ENCODE measurements at regions not wholly inside any gene's neighbourhood (a gene's known extent, or its start where the extent isn't known, plus 50 kb on each side); places are given as distances from the start of the nearest gene placed in this dataset.
A peak's percentile ranks its signal among the peaks of the same experiment; 100 is the strongest.
"Not testable (repeated sequence)": the region's sequence is repeated elsewhere in the genome, so short reads cannot be mapped to it uniquely, and the experiment has no call there.

DNA sequence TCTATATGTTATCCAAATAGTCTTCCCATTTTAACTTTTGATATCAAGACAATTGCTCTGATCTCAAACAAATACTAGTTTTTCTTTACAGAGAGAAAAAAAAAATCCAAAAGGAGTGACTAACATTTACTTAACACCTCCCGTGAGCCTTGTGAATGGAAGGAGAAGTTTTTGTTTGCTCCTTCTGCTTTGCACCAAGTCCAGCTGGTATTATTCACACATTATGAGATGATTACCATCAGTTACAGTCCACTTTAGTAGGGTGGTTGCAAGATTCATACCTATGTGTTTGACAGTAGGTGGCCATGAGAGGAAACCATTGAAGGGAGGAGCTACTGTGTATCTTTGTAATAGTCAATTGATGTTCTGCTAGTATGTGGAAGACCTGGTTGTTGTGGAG is 443.4 kb upstream of the ZP4 start:
- DNase-seq: no peak

DNA sequence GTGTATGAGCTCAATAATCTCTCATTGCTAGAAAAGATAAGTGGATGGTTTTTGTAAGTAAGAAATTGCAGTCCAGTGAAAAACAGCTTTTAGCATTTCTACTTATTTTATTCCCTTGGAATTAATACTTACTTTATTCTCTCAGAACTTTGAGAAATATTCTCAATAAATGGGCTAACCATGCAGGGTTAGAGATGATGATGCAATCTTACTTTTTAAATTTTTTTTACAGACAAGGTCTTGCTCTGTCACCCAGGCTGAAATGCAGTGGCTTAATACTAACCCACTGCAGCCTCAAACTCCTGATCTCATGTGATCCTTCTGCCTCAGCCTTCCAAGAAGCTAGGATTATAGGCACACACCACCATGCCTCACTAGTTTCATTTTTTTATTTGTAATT is 440.8 kb upstream of the ZP4 start:
- no peak for DNase-seq

DNA sequence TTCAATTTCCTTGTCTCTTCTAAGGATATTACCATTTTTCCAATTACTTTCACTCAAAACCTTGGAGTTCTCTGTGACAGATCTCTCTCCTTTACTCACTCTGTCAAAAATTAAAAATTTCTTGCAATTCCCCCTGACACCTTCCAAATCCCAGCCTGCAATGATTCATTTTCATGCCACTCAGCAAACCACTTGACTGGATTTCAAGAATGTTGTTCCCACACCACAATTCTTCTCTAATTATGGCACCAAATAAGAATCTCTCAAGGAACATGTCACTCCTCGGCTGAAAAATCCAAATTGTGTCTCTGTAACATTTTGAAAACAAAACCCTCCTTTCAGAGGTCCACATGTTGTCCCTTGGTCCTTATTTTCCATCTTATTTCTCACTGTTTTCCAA is 438.9 kb upstream of the ZP4 start:
- DNase-seq: no peak

DNA sequence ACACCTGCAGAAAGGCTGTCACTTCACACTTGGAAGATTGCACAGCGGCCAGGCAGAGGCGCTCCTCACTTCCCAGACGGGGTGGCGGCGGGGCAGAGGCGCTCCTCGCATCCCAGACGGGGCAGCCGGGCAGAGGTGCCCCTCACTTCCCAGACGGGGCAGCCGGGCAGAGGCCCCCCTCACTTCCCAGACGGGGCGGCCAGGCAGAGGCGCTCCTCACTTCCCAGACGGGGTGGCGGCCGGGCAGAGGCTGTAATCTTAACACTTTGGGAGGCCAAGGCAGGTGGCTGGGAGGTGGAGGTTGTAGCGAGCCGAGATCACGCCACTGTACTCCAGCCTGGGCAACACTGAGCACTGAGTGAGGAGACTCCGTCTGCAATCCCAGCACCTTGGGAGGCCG is 436.3 kb upstream of the ZP4 start:
- not testable (repeated sequence) for DNase-seq

DNA sequence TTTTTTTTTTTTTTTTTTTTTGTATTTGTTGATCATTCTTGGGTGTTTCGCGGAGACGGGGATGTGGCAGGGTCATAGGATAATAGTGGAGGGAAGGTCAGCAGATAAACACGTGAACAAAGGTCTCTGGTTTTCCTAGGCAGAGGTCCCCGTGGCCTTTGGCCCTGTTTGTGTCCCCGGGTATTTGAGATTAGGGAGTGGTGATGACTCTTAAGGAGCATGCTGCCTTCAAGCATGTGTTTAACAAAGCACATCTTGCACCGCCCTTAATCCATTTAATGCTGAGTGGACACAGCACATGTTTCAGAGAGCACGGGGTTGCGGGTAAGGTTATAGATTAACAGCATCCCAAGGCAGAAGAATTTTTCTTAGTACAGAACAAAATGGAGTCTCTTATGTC is 435.8 kb upstream of the ZP4 start:
- DNase-seq: not testable (repeated sequence)

DNA sequence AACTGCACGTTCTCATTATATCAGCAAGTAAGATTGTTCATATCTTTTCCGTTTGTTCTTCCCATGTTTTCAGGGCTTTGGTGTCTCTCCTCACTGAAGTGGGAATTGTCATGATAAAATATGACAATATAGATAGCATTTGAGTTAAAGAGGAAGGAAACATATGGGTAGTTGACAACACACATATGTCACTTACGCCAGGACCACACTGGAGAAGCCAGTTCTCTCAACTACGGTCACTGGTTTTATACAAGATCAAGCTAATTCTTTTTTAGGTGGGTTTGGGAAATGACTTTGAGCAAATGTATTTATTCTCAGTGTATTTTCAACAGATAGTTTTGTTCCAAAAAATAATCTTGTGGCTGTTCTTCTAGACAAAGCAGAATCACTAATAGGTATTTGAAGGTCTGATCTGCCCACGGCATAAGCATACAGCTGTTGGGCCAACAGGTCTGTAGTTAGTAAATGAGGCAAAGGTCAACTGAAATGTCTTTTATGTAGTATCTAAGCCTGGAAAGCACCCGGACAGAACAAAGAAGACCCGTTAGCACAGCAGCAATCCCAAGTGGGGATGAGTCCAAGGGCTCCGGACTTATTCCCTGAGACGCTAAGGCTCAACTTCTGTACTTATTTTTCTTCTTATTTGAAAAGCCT is 433.6 kb upstream of the ZP4 start:
- no peak for DNase-seq

DNA sequence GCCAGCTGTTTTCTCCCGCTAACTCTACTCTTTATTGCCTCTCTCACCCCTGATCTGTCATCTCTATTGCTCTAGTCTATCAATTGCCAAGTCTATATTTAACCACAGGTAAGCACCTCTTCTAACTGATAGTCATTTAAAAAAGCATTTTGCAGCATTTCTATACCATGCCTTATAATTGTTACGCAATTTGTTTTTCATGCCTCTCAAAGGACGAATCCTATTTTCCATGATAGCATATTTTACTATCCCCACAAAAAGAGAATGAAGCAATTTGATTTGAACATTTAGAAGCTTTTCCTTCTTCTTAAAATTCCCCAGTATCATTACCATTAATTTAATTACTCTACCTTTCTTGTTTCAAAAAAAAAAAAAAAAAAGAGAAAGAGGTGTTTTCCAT is 432.8 kb upstream of the ZP4 start:
- no peak for DNase-seq

DNA sequence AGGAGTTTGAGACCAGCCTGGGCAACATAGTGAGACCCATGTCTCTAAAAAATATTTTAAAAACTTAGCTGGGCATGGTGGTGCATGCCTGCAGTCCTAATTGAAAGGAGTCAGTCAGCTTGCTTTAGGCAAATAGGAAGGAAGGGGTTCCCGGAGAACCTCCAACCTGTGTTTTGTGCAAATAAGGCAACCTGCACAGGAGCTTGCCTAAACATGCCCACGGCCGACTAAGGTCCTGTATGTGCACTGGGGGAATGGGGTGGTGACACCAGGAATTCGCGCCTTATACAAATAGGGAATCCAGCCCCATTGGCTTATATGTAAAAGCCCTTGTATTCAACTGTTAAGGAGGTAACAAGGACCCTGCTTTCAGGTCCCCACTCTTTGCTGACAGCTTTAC is 429.2 kb upstream of the ZP4 start:
- no peak for DNase-seq

DNA sequence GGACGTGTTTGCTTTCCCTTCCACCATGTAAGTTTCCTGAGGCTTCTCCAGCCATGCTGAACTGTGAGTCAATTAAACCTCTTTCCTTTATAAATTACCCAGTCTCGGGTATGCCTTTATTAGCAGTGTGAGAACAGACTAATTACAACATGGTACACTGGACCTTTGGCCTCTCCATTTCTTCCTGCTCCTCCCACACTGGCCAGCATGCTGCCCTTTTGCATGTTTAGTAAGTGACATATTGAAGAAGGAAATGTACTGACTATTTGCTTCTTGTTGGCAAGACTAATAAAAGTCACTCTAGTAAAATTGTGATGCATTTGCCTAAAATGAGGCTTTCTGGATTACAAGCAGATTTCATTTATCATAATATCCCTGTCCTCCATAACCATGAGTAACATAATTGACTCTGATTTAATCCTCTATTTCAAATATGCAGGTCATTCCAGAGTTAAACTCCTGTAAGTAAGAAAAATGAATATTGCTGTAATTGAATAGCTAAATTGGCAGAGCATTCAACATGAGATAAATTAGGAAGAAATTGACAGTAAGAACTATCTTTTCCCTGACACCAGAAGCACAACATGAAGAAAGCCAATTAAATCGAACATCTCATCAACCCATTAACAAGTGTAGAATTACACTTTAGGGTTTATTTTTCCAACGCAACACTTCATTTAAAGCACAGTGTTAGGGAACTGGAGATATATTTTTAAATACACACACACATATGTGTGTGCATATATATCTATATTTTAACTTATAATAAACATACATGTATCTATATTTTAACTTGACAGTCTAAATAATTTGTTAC is 427.8 kb upstream of the ZP4 start:
- DNase-seq: no peak

DNA sequence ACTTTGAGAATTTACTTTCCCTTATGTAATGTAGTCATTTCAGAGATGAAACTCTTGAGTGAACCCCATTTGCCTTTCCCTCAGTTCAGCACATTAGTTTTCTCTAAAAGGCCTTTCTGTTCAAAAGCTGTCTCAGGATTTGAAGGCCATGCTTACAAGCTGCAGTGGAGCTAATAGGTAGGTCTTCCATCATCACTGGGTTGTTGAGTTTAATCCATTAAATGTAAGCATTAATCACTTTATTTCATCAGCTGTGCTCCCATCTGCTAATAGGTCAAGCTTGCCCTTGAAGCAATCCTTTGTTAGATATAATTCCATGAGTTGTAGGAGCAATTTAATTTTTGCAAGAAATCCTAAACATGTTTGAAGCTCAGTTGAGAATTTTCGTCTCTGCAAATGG is 422.2 kb upstream of the ZP4 start:
- no peak for DNase-seq

DNA sequence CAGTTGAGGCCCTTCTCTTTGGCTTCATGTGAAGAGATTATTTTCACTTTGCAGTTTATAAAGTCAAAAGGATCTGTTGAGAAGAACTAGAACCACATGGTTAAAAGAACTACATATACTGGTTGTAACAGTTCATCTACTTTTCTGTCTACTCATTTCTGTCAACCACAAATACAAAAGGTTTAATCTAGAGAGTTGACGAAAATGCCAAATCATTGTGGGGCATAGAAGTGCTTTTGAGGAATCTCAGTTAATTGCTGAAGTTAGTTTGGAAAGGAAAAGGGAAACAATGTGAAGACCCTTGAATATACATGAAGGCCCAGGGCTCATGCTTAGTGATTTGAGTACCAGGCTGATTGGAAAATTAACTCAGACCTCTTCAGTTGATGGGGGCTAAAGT is 415.7 kb upstream of the ZP4 start:
- DNase-seq: no peak

DNA sequence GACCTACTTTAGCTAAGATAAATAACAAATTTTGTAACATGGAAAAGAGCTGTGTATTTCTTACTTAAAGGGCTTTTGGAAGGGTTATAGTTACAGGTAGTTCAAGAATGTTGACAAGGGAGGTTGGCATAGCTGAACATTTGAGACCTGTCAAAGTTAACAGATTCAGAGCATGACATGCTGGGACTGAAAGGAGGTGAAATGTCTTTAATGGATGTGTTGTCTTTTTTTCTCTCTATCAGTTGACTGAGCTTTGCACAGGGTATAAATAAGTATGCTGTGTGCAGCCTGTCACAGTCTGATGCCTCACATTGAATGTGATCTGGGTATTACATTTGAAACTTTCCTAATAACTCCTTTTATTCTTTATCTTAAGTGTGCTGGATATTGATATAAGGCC is 411.9 kb upstream of the ZP4 start:
- no peak for DNase-seq

DNA sequence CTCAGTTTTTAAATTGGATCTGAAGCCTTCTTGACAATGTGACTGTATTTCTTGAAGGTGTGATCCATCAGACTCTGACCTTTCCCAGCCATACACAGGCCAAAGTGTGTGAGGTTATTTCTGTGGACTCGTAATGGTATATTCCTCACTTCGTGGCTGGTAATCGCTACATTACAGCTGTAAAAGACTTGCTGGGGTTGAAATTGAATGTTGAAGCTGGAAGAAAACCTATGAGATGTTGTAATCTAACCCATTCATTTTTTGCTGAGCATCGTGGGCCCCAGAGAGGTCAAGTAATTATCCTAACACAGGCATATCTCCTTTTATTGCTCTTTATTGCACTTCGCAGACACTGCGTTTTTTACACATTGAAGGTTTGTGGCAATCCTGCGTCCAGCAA is 405.6 kb upstream of the ZP4 start:
- DNase-seq: no peak

DNA sequence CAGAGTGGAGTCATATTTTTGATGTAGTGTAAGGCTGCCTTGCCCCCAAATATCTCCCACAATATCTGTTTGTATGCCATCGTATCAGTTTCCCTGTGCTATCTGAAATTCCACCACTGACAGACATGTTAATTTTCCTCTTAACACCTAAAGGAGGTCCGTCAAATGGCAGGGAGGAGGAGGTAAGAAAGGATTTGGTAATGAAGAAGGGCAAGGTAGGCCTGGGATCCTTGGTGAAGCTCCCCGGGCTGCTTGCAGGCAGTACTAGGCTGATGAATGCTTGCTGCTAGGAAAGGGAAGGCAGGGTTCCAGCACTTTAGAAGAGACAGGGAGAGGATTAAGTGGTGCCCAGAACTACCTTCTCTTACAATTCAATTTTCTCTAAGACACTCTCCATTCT is 402.4 kb upstream of the ZP4 start:
- DNase-seq: no peak

DNA sequence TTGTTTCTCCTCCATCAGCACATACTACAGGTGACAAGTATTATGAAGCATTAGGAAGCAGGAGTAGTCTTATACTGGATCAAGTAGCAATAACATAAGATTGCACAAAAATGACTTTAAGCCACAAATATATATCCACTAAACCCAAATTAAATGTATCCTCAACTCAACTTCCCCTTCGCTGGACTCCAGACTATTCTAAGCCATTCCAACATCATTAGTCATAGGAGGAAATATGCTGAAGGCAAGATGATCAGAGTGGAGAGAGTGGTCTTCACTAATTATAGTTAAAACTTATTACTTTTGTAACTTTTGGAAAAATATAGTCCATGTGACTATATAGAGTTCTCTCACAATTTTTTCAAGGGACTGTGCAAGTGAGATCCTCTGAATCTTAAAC is 390.7 kb upstream of the ZP4 start:
- no peak for DNase-seq

DNA sequence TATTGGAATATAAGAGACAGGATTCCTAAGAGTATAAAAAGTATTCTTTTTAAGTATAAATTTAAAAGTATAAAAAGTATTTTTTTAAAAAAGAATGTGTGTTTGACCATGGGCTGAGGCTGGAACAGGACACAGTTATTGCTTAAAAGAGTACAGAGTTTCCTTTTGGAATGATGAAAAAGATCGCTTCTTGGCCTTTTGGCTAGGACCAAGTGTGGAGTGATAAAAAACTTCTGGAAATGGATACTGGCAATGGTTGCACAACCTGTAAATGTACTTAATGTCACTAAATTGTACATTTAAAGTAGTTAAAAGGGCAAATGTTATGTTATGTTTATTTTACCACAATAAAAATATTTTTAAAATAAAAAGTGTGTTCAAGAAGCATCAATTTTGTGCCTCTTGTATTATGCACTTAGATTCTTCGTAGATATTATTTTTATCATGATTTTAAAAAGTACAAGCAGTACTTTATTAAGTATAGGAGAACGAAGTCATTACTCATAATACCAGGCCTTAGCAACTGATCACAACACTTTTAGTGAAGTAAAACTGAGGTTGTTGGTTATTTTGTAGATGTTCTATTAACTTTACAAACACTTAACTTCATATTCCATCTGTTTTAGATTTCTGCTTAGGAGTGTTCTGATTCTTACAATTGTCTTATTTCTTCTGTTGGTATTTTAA is 389.1 kb upstream of the ZP4 start:
- DNase-seq: no peak

DNA sequence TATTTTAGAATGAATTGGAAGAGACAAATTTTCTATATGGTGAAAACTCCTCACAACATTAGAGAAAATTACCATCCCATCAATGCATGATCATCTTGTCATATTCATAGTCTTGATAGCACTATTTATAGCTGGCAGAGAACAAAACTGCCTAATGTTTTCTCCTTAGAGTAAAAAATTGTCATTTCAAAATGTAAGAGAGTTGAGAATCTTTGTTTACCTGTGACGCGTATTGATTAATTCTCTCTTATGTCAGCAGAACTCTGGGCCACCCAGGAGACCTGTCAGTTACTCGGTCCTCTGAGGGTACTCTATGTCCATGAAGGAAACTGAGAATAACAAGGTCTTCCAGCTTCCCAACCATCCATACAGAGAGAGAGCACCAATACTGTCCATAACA is 381.4 kb upstream of the ZP4 start:
- no peak for DNase-seq

DNA sequence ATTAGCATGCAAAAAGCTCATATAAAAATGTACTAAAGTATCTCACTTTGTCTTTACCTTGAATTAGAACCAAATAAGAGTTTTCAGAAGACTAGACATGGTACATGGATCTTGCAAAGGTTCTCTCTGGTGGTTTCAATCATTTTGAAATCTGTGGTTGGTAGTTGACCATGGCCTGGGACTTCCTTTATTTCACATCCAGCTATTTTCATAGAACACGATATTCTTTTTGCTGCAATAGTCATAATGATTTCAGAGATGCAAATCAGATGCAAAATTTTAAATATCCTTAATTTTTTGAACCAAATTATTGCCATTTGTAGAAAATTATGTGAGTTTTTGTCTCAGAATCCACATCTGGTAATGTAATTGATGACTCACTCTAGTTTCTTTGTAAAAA is 375.1 kb upstream of the ZP4 start:
- DNase-seq: no peak

DNA sequence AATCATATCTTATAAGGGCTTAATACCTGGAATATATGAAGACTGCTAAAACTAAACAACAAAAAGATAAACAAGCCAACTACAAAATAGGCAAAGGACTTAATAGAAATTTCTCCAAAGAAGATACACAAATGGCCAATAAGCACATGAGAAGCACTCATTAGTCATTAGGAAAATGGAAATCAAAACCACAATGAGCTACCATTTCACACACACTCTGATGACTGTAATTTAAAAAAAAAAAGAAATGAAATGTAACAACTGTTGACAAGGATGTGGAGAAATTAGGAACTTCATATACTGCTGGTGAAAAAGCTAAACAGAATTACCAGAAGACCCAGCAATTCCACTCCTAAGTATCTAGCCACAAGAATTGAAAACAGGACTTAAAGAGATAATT is 374.2 kb upstream of the ZP4 start:
- DNase-seq: no peak

DNA sequence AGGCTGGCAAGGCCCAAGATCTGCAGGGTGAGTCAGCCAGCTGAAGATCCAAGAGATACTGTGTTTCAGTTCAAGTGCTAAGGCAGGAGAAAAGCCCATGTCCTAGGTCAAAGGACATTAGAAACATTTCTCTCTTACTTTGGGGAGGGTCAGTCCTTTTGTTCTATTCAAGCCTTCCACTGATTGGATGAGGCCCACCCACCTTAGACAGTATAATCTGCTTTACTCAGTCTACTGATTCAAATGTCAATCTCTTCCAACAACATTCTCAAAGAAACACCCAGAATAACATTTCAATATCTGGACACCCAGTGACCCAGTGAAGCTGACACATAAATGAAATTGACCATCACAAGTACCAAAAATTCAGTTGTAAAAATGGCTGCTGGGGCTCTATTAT is 367.8 kb upstream of the ZP4 start:
- DNase-seq: no peak

DNA sequence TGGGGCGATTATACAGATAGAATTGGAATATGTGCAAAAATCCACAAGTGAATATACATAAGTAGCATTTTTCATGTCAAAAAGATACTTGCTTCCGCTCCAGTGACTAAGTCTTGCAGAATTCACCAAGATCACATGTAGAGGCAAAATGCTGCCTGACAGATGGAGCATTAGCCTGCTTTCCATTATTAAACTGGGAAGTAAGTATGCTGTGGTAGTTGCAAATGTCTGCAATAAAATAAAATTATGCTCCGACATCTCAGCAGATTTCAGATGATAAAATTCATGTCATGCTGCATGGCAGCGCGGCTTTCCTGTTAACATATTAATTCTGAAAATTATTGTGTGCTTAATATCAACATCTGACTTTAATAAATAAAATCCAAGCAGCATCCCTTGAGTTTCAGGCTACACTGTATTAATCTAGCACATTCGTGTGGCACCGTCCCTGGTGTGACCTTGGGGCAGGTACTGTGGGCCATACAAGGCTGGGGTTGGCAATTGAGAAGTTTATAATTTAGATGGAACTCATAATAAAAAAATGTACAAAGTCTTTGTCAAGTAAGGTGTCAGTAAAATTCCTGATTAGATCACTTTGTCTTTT is 366.4 kb upstream of the ZP4 start:
- no peak for DNase-seq

DNA sequence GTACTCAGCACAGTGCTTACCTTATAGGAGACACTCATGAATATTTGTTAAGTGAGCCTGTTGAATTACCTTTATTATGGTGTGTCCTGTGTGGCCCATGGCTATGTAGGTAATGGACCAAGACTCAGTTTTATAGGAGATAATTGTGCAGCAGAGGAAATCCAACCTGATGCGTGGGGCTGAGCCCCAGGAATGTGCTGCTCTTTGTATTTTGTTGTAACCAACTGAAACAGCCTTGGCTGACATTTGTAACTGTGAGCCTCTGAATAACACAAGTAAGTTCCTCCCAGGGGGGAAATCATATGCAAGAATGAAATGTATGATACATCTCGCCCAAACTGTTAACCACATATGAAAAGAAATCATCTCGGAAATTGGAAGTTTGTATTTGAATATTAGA is 364.2 kb upstream of the ZP4 start:
- DNase-seq: no peak

DNA sequence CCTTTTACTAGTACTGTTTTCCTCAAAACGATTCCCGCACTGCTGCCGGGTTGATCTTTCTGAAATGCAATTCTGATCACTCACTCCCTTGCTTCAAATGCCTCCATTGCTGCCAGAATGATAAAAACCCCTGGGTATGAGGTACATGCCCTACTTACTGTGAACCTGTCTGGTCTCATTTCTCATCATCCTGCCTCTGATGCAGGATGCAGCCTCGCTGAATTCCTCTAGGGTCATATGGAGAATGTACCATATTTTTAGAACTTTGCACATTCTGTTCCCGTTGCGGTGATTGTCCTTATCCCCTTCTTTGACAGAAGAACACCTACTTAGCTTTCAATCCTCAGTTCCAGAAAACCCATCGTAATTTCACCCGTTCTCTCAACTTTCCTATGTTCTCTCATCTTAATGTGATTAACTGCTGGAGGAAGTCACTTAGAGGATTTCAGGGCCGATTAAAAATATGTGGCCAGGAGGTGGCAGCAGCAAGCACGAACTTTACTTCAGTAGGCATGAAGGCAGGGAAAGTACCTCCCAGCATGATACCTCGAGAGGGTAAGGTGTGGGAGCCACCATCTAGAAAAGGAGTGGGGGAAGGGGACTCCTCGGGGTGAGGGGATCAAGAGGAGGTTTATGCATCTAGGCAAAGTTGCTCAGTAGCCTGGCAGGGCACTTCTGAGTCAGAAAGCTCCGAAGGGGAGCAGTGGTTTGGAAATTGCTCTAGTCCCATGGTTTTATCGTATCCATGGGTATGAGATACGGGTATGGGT is 361.5 kb upstream of the ZP4 start:
- peak; percentile 14 for DNase-seq

Data from DMS 273 treated with DMSO at 0.1 percent for 48 hours (cell line).